ENCODE measurements at regions not wholly inside any gene's neighbourhood (a gene's known extent, or its start where the extent isn't known, plus 50 kb on each side); places are given as distances from the start of the nearest gene placed in this dataset.

- POLR2A ChIA-PET = no interaction called here
- H3K36me3 ChIP-seq (ENCODE audit: control insufficient read depth, insufficient read depth, low read length) = no peaks in the 10 kb centered on the region
- CTCF ChIA-PET (ENCODE audit: low intra/inter-chr PET ratio) = no interaction called here
- H3K79me2 ChIP-seq (ENCODE audit: control insufficient read depth, insufficient read depth, low read length) = no peaks in the 10 kb centered on the region
- H4K20me1 ChIP-seq (replicated peaks; ENCODE audit: control insufficient read depth, insufficient read depth, low read length) = no peaks in the 10 kb centered on the region
- no peak overlapping the region for H3K4me2 ChIP-seq (ENCODE audit: insufficient read depth, low read length)
- no peak overlapping the region for H3K4me3 ChIP-seq
- H2AFZ ChIP-seq (ENCODE audit: low read depth, low read length) = no peak overlapping the region
- intact Hi-C loops (cut with micrococcal nuclease) = no loop called here
- ATAC-seq (no peak), DNase-seq (ENCODE audit: extremely low read depth in 1 of 4, low spot score in 3 of 4) (no peak), FAIRE-seq (no peak)
- WGBS (ENCODE audit: insufficient coverage, low coverage, missing lambda C conversion rate) = 0% methylated on average over 2 of the region's 2 CpGs
- BruUV-seq (replicated peaks) = no TSS peak
- H3K4me1 ChIP-seq (replicated peaks in 1 of 2; ENCODE audit: control insufficient read depth in 2 of 2, insufficient read depth in 2 of 2, low read length in 2 of 2) = no peaks in the 10 kb centered on the region
- no peak overlapping the region for H3K9ac ChIP-seq (ENCODE audit: insufficient read depth in 1 of 2, low read depth in 2 of 2, low read length in 2 of 2)
- in situ Hi-C loops (cut with MboI) = no loop called here
- H3K9me3 ChIP-seq (replicated peaks; ENCODE audit: control insufficient read depth, insufficient read depth, low read depth, low read length) = no peaks in the 10 kb centered on the region
- no peaks in the 10 kb centered on the region for H3K9me1 ChIP-seq (ENCODE audit: control insufficient read depth, insufficient read depth, low read length)
- no peaks in the 10 kb centered on the region for H3K27me3 ChIP-seq (ENCODE audit: control insufficient read depth in 2 of 2, insufficient read depth in 2 of 2, low read length in 2 of 2)
- no peak overlapping the region for H3K27ac ChIP-seq (ENCODE audit: extremely low read depth, low read depth, low read length)
- TF ChIP-seq ZNF75A (CRISPR knock-in tag; IDR thresholded peaks at IDR 0.05) (no peak), ESRRA (IDR thresholded peaks at IDR 0.05; ENCODE audit: borderline replicate concordance, low read depth) (no peak), TRIM28 (IDR thresholded peaks at IDR 0.05) (no peak), ZBTB2 (IDR thresholded peaks at IDR 0.05) (no peak), KDM2B (CRISPR knock-in tag; IDR thresholded peaks at IDR 0.05) (no peak), E2F6 (IDR thresholded peaks at IDR 0.05; ENCODE audit: borderline replicate concordance in 1 of 2, extremely low read depth in 1 of 2, insufficient read depth in 1 of 2, insufficient read length in 1 of 2, low read depth in 1 of 2, low read length in 1 of 2, poor library complexity in 1 of 2, severe bottlenecking in 1 of 2) (no peak), COPS2 (conservative IDR thresholded peaks at IDR 0.05) (no peak), ZNF699 (CRISPR knock-in tag; IDR thresholded peaks at IDR 0.05; ENCODE audit: insufficient replicate concordance) (no peak), ZNF398 (CRISPR knock-in tag; IDR thresholded peaks at IDR 0.05) (no peak), ZBTB33 (CRISPR knock-in tag; IDR thresholded peaks at IDR 0.05) (no peak), TAF7 (tag; IDR thresholded peaks at IDR 0.05) (no peak), TOE1 (IDR thresholded peaks at IDR 0.05; ENCODE audit: borderline replicate concordance) (no peak), TOE1 (CRISPR knock-in tag; IDR thresholded peaks at IDR 0.05; ENCODE audit: borderline replicate concordance, low read depth) (no peak), CBX8 (IDR thresholded peaks at IDR 0.05; ENCODE audit: borderline replicate concordance, extremely low read depth, low read depth, low read length, poor library complexity, severe bottlenecking) (no peak), ZNF282 (CRISPR knock-in tag; IDR thresholded peaks at IDR 0.05) (no peak), STAT5B (CRISPR knock-in tag; IDR thresholded peaks at IDR 0.05) (no peak)
Observed at GRCh38 chr6:74087899-74088298, 391.9 kb downstream of the CD109 start.

Data from K562 (cell line).